DMS153 treated with DMSO at 0.1 percent for 48 hours (cell line): ENCODE measurements at regions not wholly inside any gene's neighbourhood (a gene's known extent, or its start where the extent isn't known, plus 50 kb on each side); places are given as distances from the start of the nearest gene placed in this dataset.
"Not testable (repeated sequence)": the region's sequence is repeated elsewhere in the genome, so short reads cannot be mapped to it uniquely, and the experiment has no call there.

ENCODE experiments used
- DNase-seq: peaks from one replicate; lab custom pipeline; 2025; ENCODE audit not compliant: unreplicated experiment; lab: John Stamatoyannopoulos, UW

DNA sequence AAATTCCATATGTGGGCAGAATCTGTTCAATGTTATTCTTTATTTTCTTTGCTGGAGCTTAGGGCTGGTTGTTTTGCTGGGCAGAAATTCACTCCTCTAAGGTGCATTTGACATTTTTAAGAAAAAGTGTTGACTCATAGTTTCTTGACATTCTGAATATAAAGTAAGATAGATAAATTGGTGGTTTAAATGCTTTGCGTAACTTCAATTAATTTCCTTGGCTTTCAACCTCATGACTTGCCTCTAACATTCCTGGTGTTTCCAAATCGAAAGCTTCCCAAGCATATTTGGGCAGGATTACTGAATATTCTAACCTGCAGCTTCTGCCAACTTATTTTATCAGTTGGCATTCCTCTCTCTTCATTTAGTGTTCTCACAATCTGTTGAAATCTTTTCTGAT, 718.7 kb upstream of the ADGRB3 start:
- DNase-seq = no peak

DNA sequence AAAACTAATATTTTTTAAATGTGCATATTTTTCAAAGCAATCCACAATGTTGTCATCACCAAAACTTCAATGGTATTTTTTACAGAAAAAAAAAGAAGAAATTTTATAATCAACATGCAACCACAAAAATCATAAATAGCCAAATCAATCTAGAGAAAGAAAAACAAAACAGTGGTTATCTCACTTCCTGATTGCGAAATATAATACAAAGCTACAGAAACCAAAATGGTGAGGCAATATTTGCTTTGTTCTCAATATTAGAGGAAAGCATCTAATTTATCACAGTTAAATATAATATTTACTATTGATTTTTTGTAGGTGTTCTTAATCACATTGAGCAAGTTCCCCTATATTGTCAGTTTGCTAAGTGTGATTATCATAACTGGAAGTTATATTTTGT, 720.7 kb upstream of the ADGRB3 start:
- no peak for DNase-seq

DNA sequence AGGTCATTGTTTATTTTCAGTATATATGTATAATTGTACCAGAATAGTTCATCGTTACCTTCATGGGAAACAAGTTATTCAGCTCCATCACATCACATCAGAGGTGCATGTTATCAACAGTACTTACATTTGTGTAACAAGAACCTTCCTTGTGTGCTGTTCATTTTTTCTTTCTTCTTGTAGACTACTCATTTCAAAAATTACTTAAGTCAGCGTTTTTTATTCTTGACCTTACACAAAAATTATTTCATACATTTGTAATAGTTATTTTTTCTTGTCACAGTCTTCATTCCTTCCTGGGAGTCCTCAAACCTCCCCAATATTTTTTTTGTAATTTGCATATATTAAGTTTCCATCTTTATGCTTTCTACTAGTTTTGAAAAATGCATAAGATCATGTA, 725.7 kb upstream of the ADGRB3 start:
- no peak for DNase-seq

GRCh38 chr6:67908379-67908778, 726.7 kb upstream of the ADGRB3 start:
- DNase-seq = no peak

DNA sequence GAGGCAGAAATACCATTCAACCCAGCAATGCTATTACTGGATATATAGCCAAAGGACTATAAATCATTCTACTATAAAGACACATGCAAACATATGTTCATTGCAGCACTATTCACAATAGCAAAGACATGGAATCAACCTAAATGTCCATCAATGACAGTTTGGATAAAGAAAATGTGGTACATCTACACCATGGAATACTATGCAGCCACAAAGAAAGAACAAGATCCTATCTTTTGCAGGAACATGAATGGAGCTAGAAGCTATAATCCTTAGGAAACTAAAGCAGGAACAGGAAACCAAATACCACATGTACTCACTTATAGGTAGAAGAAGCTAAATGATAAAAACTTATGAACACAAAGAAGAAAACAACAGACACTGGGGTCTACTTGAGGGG, 730.3 kb upstream of the ADGRB3 start:
- not testable (repeated sequence) for DNase-seq

DNA sequence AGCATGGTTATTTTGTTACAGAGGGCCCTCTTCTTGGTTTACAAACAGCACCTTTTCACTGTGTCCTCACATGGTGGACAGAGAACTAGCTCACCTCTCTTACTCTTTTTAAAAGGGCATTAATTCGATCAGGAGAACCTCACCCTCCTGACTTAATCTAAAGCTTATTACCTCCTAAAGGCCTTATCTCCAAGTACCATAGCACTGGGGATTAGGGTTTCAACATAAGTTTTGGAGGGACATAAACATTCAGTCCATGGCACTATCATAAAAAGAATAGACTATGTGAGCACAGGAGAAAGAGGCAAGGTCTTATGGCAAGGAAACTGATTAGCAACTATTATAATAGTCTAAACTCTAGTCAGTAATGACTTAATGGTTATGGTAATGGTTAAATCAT, 736.2 kb upstream of the ADGRB3 start:
- DNase-seq = no peak

DNA sequence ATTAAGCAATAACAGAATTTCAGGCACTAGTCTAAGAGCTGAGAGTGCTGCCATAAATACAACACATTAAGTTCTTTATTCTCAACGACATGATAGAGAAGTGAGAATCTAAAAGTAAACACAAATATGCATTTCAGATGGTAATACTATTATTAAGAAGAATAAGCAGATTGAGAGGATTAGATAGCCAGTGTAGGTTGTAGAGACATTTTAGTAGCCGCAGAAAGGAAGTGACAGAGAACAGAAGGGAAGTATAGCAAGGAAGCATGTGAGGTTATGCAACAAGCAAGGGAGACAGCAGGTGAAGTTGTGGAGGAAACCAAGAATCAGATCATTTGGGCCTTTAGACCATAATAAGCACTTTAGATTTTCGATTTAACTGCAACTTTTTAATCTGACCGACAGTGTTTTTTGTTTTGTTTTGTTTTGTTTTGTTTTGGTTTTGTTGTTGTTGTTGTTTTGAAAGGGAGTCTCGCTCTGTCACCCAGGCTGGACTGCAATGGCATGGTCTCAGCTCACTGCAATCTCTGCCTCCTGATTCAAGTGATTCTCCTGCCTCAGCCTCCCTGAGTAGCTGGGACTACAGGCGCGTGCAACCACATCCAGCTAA, 737.0 kb upstream of the ADGRB3 start:
- DNase-seq = no peak

DNA sequence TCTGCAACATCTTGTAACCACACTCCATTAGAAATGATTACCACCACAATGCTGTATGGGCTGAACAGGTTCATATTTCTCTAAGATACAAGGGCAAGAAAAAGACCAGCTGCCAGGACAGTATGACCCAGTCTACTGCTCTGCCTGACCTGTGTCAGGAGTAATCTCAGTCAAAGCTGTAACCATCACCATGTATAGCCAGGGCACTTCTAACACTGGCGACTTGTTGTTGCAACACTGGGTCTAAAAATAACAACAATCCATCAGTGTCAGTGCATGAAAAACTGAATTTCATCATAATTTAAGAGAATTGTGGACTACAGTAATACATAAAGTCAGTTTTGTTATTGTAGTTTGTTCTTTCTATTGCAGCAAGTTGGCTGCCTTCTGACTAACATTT, 738.6 kb upstream of the ADGRB3 start:
- no peak for DNase-seq

DNA sequence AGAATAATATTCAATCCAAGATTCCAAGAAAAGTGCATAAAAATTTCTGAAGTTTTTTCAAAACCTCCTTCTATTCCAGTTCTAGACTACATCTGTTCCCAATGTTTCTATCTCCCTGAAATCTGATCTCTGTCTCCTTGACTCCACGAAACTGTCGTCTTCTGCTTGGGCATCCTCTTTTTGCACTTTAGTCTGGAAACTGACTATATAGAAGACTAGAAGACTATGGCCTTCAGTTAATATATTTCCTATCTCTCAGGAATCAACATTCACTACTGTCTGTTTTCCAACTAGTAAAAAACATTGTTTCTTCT, 745.4 kb upstream of the ADGRB3 start:
- no peak for DNase-seq

GRCh38 chr6:67888886-67889681, 746.0 kb upstream of the ADGRB3 start:
- no peak for DNase-seq

GRCh38 chr6:67888546-67888885, 746.6 kb upstream of the ADGRB3 start:
- DNase-seq = no peak

GRCh38 chr6:67887747-67888545, 747.1 kb upstream of the ADGRB3 start:
- no peak for DNase-seq

DNA sequence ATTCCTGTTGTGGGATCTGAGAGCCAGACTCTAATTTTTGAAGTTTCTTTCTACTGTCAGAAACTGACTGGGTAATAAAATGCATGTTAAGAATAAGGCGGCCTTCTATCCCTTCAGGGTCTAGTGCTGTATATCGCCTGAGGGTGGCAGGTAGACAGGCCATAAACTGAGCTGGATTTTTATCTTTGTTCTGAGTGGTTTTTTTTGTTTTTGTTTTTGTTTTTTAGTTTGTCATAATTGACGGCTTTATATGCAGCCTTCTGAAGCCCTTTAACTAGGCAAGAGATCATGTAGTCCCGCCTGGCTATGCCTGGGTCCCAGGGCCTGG, 747.7 kb upstream of the ADGRB3 start:
- DNase-seq = no peak

DNA sequence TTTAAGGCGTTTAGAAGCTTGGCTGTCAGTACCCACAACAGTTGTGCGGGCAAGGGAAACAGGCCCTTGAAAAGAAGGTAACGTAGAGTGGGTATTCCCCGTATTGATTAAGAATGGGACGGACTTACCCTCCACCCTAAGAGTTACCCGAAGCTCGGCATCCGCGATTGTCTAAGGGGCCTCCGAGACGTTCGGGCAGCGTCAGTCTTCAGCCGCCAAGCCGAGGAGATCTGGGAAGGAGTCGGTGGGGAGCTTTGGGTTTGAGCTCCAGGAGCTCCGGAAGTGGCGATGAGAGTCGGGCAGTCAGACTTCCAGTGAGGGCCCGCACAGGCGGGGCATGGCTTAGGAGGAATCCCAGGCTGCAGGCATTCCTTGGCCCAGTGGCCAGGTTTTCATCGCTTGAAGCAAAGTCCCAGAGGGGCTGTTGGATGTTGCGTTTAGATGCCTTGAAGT, 748.2 kb upstream of the ADGRB3 start:
- no peak for DNase-seq

GRCh38 chr6:67886036-67886707, 748.9 kb upstream of the ADGRB3 start:
- DNase-seq = no peak

DNA sequence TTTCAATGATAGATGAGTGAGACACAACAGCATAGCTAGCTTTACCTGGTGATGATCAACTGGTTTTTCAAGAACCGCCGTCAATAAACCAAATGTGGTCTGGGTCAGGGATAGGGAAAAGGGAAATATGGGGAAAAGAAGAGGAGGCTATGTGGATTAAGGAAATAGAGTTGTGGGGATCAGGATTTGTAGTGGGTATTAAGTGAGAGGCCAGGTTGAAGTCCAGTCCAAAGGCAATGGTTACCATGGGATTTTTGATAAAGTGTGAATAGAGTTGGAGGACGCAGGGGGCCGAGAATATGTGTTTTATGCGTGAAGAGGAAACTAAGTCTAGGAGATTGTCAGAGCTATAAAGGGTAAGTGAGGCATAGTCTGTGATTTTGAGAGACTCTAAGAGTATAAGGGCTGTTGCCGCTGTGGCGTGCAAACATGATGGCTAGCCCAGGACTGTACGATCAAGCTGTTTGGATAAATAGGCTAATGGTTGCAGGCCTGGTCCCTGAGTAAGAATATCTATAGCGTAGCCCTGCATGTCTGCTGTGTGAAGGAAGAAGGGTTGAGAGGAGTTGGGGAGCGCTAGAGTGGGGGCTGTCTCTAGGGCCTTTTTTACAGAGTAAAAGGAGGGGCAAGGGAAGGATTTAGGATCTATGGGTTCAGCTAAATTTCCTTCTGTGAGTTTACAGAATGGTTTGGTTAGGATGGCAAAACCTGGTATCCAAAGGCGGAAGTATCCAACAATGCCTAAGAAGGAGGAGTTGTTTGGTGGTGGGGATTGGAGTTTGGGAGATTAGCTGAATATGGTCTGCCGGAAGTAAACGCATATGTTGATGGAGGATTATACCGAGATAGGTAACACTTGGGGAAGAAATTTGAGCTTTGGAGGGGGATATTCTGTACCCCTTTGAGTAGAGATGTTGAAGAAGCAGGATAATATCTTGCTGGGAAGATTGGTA, 749.7 kb upstream of the ADGRB3 start:
- DNase-seq = no peak

DNA sequence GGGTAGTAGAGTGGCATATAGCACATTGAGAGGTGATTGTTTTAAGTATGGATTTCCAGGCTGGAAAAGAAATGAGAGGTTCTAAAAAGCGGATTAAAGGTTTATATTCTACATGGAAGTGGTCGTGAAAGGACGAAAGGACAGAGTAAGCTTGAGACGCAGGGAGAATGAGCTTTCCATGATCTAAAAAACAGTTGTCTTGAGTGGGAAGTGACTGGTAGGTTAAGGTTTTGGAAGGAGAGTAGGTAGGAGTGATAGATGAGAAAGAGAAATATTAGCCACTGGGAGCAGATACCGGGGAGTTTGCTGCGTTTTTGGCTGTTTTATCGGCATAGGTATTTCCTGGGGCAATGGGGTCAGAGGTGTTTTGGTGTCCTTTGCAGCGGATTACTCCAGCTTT, 750.6 kb upstream of the ADGRB3 start:
- DNase-seq = no peak

DNA sequence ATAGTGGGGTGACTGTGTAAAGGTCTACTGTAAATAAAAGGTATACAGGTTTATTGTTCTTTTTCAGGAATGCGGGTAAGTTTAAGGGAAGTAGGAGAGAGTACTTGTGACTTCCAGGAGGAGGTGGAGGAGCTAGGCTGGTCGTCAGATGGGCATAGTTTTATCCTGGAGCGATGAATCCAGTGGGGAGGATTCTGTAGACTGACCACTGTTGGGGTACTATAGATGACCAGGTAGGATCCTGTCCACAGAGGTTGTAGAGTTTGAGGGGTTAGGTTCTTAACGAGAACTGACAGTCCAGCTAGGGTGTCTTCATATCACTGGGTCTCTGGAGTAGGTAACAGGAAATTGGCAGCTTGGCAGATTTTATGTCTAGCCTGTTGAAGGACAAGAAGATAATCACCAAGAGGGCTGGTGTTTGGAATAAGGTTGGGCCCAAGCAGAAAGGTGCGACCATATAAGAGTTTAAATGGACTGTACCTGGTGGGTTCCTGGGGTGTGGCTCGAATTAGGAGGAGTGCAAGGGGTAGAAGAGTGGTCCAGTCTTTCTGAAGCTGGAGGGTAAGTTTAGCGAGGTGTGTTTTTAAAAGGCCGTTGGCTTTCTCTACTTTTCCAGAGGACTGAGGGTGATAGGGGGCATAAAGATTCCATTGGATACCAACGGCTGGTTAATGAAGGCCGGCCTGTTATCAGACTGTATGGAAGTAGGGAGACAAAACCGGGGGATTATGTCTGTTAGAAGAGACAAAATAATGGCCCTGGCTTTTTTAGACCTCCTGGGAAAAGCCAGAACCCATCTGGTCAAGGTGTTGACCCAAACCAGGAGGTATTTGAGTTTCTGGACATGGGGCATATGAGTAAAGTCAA, 751.3 kb upstream of the ADGRB3 start:
- DNase-seq = no peak

GRCh38 chr6:67882436-67883311, 752.4 kb upstream of the ADGRB3 start:
- DNase-seq = no peak
